Middle frontal gyrus (tissue), 1 donor: ENCODE measurements at regions not wholly inside any gene's neighbourhood (a gene's known extent, or its start where the extent isn't known, plus 50 kb on each side); places are given as distances from the start of the nearest gene placed in this dataset.

Experiments used
- DNase-seq: peaks from one replicate; pipeline ENCODE4 v3.0.0-alpha.2; 2015; ENCODE audit warnings: low spot score; ENCODE audit errors: extremely low spot score

DNA sequence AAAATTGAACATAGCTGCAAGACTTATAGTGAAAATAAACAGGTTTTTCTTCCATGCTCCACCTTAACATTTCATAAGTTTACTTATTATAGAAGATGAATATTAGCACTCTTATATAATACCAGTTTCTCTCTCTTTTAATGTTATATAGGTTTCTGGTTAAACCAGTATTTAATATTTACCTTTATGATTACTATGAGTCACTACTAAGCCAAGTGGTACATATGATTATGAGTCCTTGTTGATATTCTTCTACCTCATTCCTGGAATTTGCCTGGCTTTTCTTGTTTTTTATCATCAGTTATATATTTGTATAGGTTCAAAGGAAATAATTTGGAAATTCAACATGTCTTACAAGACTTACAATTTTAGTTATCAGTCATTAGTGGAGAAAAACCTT lies 89.9 kb upstream of the MAOA start:
- DNase-seq = no peak

GRCh38 chrX:43573441-43574015 lies 82.6 kb upstream of the MAOA start:
- DNase-seq = no peak

GRCh38 chrX:43580621-43581020 lies 75.5 kb upstream of the MAOA start:
- no peak for DNase-seq

GRCh38 chrX:43581167-43581566 lies 74.9 kb upstream of the MAOA start:
- no peak for DNase-seq

GRCh38 chrX:43581888-43582539 lies 74.1 kb upstream of the MAOA start:
- DNase-seq = no peak

- no peak for DNase-seq
Measured at GRCh38 chrX:43582540-43582913, 73.6 kb upstream of the MAOA start.

- no peak for DNase-seq
Measured at GRCh38 chrX:43585922-43586321, 70.2 kb upstream of the MAOA start.

DNA sequence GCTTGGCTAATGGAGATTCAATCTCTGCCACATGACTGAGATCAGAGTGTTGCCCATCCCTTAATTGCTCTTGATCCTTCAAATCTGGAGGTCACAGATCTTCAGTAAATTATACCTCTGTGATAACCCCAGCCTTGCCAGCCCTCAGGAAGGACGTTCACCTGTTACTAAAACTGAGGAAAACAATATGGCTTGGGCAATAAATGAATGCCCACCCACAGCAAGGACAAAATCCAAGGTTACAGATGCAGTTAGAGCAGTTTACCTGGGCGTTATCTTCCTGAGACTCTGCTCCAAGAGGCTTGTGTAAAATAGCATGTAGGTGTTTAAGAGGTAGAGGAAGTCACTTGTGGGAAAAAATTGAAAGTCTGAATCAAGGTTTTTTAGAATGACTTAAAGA lies 69.3 kb upstream of the MAOA start:
- DNase-seq = no peak

DNA sequence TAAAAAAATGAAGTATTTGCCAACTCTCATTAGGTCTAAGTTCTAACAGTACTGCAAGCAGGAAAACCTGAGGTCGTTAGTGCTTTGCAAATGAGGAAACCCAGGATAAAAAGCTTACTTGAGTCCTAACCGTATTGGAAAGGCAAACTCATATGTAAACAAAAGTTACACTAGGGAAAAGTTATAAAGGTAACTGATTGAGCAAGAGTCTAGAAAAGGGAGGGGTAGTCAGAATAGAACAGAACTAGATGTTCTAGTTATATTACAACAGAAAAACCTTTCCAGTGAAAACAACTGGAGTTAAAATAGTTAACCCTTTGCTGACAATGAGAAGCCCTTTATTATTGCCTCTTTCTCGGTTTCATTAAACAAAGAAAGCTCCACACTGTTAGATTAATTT lies 66.4 kb upstream of the MAOA start:
- DNase-seq = no peak

GRCh38 chrX:43590150-43590549 lies 65.9 kb upstream of the MAOA start:
- no peak for DNase-seq

DNA sequence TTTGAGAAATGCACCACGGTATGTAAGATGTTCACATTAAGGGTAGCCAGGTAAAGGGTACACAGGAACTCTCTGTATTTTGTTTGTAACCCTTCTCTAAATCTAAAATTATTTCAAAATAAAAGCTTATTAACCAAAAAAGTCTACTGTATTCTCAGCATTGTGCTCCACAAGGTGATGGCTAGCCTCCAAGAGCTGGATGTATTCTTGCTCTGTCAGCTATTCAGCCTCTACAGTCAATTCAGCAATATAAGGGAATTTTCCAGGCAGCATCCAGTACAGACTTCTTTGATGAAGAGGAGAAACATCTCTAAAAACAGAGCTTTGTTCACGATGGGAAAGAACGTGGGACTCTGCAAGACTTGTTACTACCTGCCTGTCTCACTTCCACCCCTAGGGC lies 63.5 kb upstream of the MAOA start:
- no peak for DNase-seq

DNA sequence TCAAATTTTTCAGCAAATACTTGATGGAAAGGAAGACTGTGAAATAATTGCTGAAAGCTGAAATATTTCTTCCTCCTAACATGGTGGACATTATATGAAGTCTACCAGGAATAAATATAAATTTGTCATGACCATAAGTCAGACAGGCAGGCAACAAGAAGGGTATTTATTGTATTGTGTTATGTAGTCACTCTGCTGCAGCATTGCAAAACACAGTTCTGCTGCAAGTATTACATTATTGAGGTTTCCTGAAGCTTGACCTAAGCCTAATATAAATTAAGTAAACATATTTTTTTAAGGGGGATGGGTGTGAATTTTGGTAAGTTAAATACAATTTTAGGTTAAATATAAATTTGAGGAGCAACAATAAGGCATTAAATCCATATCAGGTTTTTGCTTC lies 60.2 kb upstream of the MAOA start:
- DNase-seq = no peak

DNA sequence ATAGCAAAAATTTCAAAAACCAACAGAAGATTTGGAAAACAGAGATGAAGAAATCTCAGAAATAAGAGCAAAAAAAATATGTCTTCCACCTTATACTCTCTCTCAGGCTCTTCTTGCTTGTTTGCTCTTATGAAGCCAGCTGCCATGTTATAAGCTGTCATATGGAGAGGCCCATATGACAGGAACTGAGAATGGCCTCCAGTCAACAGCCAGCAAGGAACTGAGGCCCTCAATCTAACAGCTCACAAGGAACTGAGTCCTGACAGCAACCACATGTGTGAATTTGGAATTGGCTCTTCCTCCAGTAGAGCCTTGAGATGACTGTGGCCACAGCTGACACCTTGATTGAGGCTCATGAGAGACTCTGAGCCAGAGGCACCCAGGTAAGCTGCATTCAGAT lies 51.3 kb upstream of the MAOA start:
- no peak for DNase-seq

DNA sequence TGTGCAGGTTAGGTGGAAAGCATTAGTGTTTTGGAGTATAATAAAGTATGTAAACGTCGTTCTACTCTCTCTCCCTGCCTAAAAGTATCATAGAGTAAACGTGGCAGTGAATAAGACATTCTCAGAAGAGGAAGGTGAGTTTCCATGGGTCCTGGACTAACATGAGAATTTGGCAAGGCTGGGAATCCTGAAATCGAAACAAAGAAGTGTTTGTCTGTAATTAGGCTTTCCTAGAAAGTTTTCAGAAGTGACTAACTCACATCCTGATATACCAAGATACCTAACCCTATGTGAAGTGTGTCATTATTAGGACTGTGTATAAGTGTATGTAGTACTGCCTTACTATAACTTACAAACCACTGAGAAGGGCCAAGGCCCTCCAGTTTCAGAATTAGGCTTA lies 50.7 kb upstream of the MAOA start:
- DNase-seq = no peak
